ENCODE measurements at regions not wholly inside any gene's neighbourhood (a gene's known extent, or its start where the extent isn't known, plus 50 kb on each side); places are given as distances from the start of the nearest gene placed in this dataset.

- ChIA-PET CTCF (interaction anchor here (0.6 kb wide), 2 partner anchors 184 to 232 kb away, joined by 4 to 6 read pairs; no protein-coding TSS in a partner anchor), POLR2A (interaction anchor here (0.6 kb wide), 1 partner anchor 1818 kb away, joined by 5 read pairs; no protein-coding TSS in a partner anchor)
- DNase-seq (ENCODE audit: unreplicated experiment) = no peak
- H3K27ac Mint-ChIP-seq (ENCODE audit: low read depth, unreplicated experiment) = no peak overlapping the region
- BruUV-seq (replicated peaks) = no TSS peak
- no peaks in the 10 kb centered on the region for H3K27me3 Mint-ChIP-seq (ENCODE audit: insufficient read depth, unreplicated experiment)
- intact Hi-C loops (cut with micrococcal nuclease) = no loop called here
- H3K9me3 Mint-ChIP-seq (ENCODE audit: unreplicated experiment) = no peaks in the 10 kb centered on the region
- no peaks in the 10 kb centered on the region for H3K36me3 Mint-ChIP-seq (ENCODE audit: insufficient read depth, unreplicated experiment)
- TF ChIP-seq CTCF (IDR thresholded peaks at IDR 0.05; ENCODE audit: unreplicated experiment) = no peak
- H3K4me1 Mint-ChIP-seq (ENCODE audit: insufficient read depth, unreplicated experiment) = no peaks in the 10 kb centered on the region
- no peak overlapping the region for H3K4me3 Mint-ChIP-seq (ENCODE audit: unreplicated experiment)
These were observed 936.1 kb upstream of the WWC1 start for GRCh38 chr5:167355346-167355745.

- Mint-ChIP-seq H3K27me3 (ENCODE audit: insufficient read depth, unreplicated experiment) (no peaks in the 10 kb centered on the region), H3K4me3 (ENCODE audit: unreplicated experiment) (no peak overlapping the region), H3K4me1 (ENCODE audit: insufficient read depth, unreplicated experiment) (no peaks in the 10 kb centered on the region), H3K36me3 (ENCODE audit: insufficient read depth, unreplicated experiment) (no peaks in the 10 kb centered on the region), H3K27ac (ENCODE audit: low read depth, unreplicated experiment) (no peak overlapping the region), H3K9me3 (ENCODE audit: unreplicated experiment) (no peaks in the 10 kb centered on the region)
- ChIA-PET POLR2A (no interaction called here), CTCF (interaction anchor here (0.5 kb wide), 1 partner anchor 530 kb away, joined by 4 read pairs; no protein-coding TSS in a partner anchor)
- no peak for DNase-seq (ENCODE audit: unreplicated experiment)
- BruUV-seq (replicated peaks) = no TSS peak
- intact Hi-C loops (cut with micrococcal nuclease) = no loop called here
- no peak for TF ChIP-seq CTCF (IDR thresholded peaks at IDR 0.05; ENCODE audit: unreplicated experiment)
These were observed 935.1 kb upstream of the WWC1 start for GRCh38 chr5:167356374-167356773.

- H3K27ac Mint-ChIP-seq (ENCODE audit: low read depth, unreplicated experiment) = no peak overlapping the region
- DNase-seq (ENCODE audit: unreplicated experiment) = no peak
- POLR2A ChIA-PET = no interaction called here
- no peaks in the 10 kb centered on the region for H3K36me3 Mint-ChIP-seq (ENCODE audit: insufficient read depth, unreplicated experiment)
- intact Hi-C loops (cut with micrococcal nuclease) = no loop called here
- CTCF ChIA-PET = no interaction called here
- no peaks in the 10 kb centered on the region for H3K27me3 Mint-ChIP-seq (ENCODE audit: insufficient read depth, unreplicated experiment)
- no peak overlapping the region for H3K4me3 Mint-ChIP-seq (ENCODE audit: unreplicated experiment)
- H3K9me3 Mint-ChIP-seq (ENCODE audit: unreplicated experiment) = peaks cover 5% of the 10 kb centered on the region
- no peak for TF ChIP-seq CTCF (IDR thresholded peaks at IDR 0.05; ENCODE audit: unreplicated experiment)
- H3K4me1 Mint-ChIP-seq (ENCODE audit: insufficient read depth, unreplicated experiment) = no peaks in the 10 kb centered on the region
- BruUV-seq (replicated peaks) = no TSS peak
These were observed 932.5 kb upstream of the WWC1 start for GRCh38 chr5:167358868-167359492.

GRCh38 chr5:167361795-167362194 lies 929.6 kb upstream of the WWC1 start:
- H3K9me3 Mint-ChIP-seq (ENCODE audit: unreplicated experiment) = peaks cover 27% of the 10 kb centered on the region
- H3K4me3 Mint-ChIP-seq (ENCODE audit: unreplicated experiment) = no peak overlapping the region
- no peaks in the 10 kb centered on the region for H3K4me1 Mint-ChIP-seq (ENCODE audit: insufficient read depth, unreplicated experiment)
- no peak for TF ChIP-seq CTCF (IDR thresholded peaks at IDR 0.05; ENCODE audit: unreplicated experiment)
- POLR2A ChIA-PET = no interaction called here
- CTCF ChIA-PET = interaction anchor here (0.5 to 0.7 kb wide), 2 partner anchors 12 to 210 kb away, joined by 3 read pairs; no protein-coding TSS in a partner anchor
- H3K27ac Mint-ChIP-seq (ENCODE audit: low read depth, unreplicated experiment) = no peak overlapping the region
- intact Hi-C loops (cut with micrococcal nuclease) = no loop called here
- DNase-seq (ENCODE audit: unreplicated experiment) = peak; percentile 41
- no TSS peak for BruUV-seq (replicated peaks)
- H3K36me3 Mint-ChIP-seq (ENCODE audit: insufficient read depth, unreplicated experiment) = no peaks in the 10 kb centered on the region
- H3K27me3 Mint-ChIP-seq (ENCODE audit: insufficient read depth, unreplicated experiment) = no peaks in the 10 kb centered on the region

Data from MCF 10A (cell line).